ENCODE measurements at regions not wholly inside any gene's neighbourhood (a gene's known extent, or its start where the extent isn't known, plus 50 kb on each side); places are given as distances from the start of the nearest gene placed in this dataset.

DNA sequence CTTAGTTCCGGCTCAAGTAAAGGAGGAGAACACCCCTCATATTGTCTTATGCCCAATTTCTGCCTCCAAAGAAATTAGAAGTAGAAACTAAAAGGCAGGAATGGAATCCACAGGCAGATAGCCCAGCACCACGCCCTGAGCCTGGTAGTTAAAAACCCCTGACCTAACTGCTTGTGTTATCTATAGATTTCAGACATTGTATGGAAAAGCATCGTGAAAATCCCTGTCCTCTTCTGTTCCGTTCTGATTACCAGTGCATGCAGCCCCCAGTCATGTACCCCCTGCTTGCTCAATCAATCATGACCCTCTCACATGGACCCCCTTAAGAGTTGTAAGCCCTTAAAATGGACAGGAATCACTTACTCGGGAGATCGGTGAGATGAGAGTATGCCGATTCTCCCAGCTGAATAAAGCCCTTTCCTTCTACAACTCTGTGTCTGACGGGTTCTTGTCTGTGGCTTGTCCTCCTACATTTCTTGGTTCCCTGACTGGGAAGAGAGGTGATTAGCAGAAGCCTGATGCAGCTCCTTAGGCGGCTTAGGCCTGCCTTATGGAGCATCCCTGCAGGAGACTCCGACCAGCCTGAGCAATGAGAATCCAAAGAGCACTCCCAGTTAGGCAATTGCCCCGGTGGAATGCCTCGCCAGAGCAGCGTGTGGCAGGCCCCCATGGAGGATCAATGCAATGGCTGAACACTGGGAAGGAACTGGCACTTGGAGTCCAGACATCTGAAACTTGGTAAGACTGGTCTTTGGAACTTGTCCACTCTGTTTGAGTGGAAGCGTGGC, 362.6 kb upstream of the TCF4 start:
- no peak for TF ChIP-seq YY1 (IDR thresholded peaks at IDR 0.05; ENCODE audit: insufficient read depth, insufficient read length)
- no peak for TF ChIP-seq ZNF274 (IDR thresholded peaks at IDR 0.05; ENCODE audit: low read depth, low read length)
